Endometrial microvascular endothelial cells (primary cell): ENCODE measurements at regions not wholly inside any gene's neighbourhood (a gene's known extent, or its start where the extent isn't known, plus 50 kb on each side); places are given as distances from the start of the nearest gene placed in this dataset.

Experiments
- in situ Hi-C: cut with HindIII; loops from 2 replicates; pipeline ENCODE4 v1.10.0; 2017; ENCODE audit warnings: low sequenced_read_pairs, low pct_unique_long_range_greater_than_20kb; ENCODE audit errors: inconsistent ontology term

GRCh38 chr5:115384587-115385375 lies 88.3 kb upstream of the CCDC112 start:
- in situ Hi-C loops: no loop called here

GRCh38 chr5:115382989-115383388 lies 86.5 kb upstream of the CCDC112 start:
- in situ Hi-C loops: no loop called here

GRCh38 chr5:115381911-115382662 lies 85.6 kb upstream of the CCDC112 start:
- in situ Hi-C loops: no loop called here

- in situ Hi-C loops: no loop called here
These were observed 83.3 kb upstream of the CCDC112 start for GRCh38 chr5:115379622-115380344.

- in situ Hi-C loops: no loop called here
These were observed 82.3 kb upstream of the CCDC112 start for GRCh38 chr5:115378754-115379153.

- in situ Hi-C loops: no loop called here
These were observed 81.2 kb upstream of the CCDC112 start for GRCh38 chr5:115377468-115378217.

GRCh38 chr5:115375893-115376292 lies 79.4 kb upstream of the CCDC112 start:
- in situ Hi-C loops: no loop called here

- in situ Hi-C loops: no loop called here
These were observed 77.8 kb upstream of the CCDC112 start for GRCh38 chr5:115374057-115374775.

GRCh38 chr5:115372146-115372545 lies 75.7 kb upstream of the CCDC112 start:
- in situ Hi-C loops: no loop called here

- in situ Hi-C loops: no loop called here
These were observed 73.1 kb upstream of the CCDC112 start for GRCh38 chr5:115369430-115370144.

- in situ Hi-C loops: no loop called here
These were observed 69.8 kb upstream of the CCDC112 start for GRCh38 chr5:115366223-115366622.

- in situ Hi-C loops: no loop called here
These were observed 67.4 kb upstream of the CCDC112 start for GRCh38 chr5:115363879-115364278.

GRCh38 chr5:115360046-115360685 lies 63.7 kb upstream of the CCDC112 start:
- in situ Hi-C loops: no loop called here

- in situ Hi-C loops: no loop called here
These were observed 59.4 kb upstream of the CCDC112 start for GRCh38 chr5:115355767-115356381.

- in situ Hi-C loops: no loop called here
These were observed 58.6 kb upstream of the CCDC112 start for GRCh38 chr5:115355095-115355494.

- in situ Hi-C loops: no loop called here
These were observed 57.8 kb upstream of the CCDC112 start for GRCh38 chr5:115354246-115354645.

- in situ Hi-C loops: no loop called here
These were observed 56.1 kb upstream of the CCDC112 start for GRCh38 chr5:115352571-115352970.
